ENCODE measurements at regions not wholly inside any gene's neighbourhood (a gene's known extent, or its start where the extent isn't known, plus 50 kb on each side); places are given as distances from the start of the nearest gene placed in this dataset.

DNA sequence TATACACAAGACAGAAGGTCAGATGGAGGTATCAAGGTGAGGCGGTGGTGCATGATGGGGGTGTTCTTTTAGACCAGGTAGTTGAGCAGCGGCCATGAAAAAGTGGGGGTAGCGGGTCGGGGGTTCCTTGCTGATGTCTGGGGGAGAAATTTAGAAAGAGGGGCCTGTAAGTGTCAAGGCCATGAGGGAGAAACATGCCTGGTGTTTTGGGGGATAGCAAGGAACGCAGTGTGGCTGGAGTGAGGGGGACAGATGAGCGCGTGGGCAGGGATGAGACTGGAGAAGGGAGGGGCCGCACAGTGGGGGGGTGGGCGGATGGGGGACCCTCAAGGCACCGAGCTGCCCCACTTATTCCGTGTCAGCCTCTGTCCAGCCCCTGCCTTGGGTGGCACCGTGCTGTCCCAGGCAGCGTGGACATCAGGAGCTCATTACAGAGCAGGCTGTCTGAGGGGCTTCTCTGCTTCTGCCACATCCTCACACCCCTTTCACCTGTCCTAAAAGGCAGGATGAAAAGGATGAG is 143.3 kb downstream of the SMAD6 start:
- TF ChIP-seq, protein P1, sequence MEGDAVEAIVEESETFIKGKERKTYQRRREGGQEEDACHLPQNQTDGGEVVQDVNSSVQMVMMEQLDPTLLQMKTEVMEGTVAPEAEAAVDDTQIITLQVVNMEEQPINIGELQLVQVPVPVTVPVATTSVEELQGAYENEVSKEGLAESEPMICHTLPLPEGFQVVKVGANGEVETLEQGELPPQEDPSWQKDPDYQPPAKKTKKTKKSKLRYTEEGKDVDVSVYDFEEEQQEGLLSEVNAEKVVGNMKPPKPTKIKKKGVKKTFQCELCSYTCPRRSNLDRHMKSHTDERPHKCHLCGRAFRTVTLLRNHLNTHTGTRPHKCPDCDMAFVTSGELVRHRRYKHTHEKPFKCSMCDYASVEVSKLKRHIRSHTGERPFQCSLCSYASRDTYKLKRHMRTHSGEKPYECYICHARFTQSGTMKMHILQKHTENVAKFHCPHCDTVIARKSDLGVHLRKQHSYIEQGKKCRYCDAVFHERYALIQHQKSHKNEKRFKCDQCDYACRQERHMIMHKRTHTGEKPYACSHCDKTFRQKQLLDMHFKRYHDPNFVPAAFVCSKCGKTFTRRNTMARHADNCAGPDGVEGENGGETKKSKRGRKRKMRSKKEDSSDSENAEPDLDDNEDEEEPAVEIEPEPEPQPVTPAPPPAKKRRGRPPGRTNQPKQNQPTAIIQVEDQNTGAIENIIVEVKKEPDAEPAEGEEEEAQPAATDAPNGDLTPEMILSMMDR (conservative IDR thresholded peaks at IDR 0.05) = no peak
- no peak for TF ChIP-seq ZFX (IDR thresholded peaks at IDR 0.05)
